Stomach (tissue), 4 donors: ENCODE measurements at regions not wholly inside any gene's neighbourhood (a gene's known extent, or its start where the extent isn't known, plus 50 kb on each side); places are given as distances from the start of the nearest gene placed in this dataset.

Experiments used
- EP300 ChIP-seq: sonication (generic); formaldehyde crosslinking; IDR thresholded peaks from one replicate; pipeline ENCODE4 v1.6.1; 2017; ENCODE audit warnings: antibody characterized with exemption
- POLR2A ChIP-seq, 4 donors: fragments of 450-650 bp; IDR thresholded peaks; one replicate each; pipeline ENCODE4 v1.6.1; 2016; ENCODE audit warnings: antibody characterized with exemption in 4 of 4, control low read depth in 2 of 4, mild to moderate bottlenecking in 1 of 4, moderate library complexity in 1 of 4
- POLR2AphosphoS5 ChIP-seq, 3 donors: sonication (generic); formaldehyde crosslinking; IDR thresholded peaks; one replicate each; pipeline ENCODE4 v1.6.1; 2016; ENCODE audit warnings: antibody characterized with exemption in 3 of 3
- TF ChIP-seq, protein P1 (sequence below), 7 experiments: fragments of 450-650 bp in 4 of 7; fragments of 200-600 bp in 3 of 7; sonication (generic) in 3 of 7; IDR thresholded peaks; one replicate each; pipeline ENCODE4 v1.5.1; 2016 to 2019; ENCODE audit warnings: antibody characterized with exemption in 7 of 7, control low read depth in 2 of 7, mild to moderate bottlenecking in 1 of 7

DNA sequence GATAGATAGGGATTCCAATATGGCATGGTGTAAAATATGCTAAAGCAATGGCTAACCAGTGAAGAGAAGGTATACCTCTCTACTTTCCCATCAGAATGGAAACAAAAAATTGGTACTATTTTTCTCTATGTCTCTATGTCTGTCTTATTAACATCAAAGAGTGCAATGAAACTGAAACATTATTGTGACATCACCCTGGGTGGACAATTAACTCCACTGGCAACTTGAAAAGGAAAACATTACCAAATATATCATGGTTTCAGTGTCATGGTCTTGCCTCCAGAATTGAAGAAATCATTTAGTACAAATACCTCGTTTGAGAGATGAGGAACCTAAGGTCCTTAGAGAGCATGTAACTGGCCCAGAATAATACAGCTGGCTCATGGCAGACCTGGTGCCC lies 1132.5 kb upstream of the MAP3K7 start:
- TF ChIP-seq POLR2AphosphoS5 (IDR thresholded peaks at IDR 0.05) (no peak), POLR2A (IDR thresholded peaks at IDR 0.05) (no peak), EP300 (no peak)
- TF ChIP-seq, protein P1, sequence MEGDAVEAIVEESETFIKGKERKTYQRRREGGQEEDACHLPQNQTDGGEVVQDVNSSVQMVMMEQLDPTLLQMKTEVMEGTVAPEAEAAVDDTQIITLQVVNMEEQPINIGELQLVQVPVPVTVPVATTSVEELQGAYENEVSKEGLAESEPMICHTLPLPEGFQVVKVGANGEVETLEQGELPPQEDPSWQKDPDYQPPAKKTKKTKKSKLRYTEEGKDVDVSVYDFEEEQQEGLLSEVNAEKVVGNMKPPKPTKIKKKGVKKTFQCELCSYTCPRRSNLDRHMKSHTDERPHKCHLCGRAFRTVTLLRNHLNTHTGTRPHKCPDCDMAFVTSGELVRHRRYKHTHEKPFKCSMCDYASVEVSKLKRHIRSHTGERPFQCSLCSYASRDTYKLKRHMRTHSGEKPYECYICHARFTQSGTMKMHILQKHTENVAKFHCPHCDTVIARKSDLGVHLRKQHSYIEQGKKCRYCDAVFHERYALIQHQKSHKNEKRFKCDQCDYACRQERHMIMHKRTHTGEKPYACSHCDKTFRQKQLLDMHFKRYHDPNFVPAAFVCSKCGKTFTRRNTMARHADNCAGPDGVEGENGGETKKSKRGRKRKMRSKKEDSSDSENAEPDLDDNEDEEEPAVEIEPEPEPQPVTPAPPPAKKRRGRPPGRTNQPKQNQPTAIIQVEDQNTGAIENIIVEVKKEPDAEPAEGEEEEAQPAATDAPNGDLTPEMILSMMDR (IDR thresholded peaks at IDR 0.05) = no peak
